HepG2 (cell line): ENCODE measurements at regions not wholly inside any gene's neighbourhood (a gene's known extent, or its start where the extent isn't known, plus 50 kb on each side); places are given as distances from the start of the nearest gene placed in this dataset.

Experiments
- DNMT3B ChIP-seq: conservative IDR thresholded peaks from 2 replicates; pipeline ENCODE4 v1.6.1; 2016; ENCODE audit warnings: missing biosample characterization, control low read depth
- HMGXB4 ChIP-seq, 2 experiments: sonication (generic) in 1 of 2; formaldehyde crosslinking in 1 of 2; IDR thresholded peaks; 2 replicates each; pipeline versions ENCODE4 v1.4.0 to v1.6.1; 2018 to 2020; ENCODE audit warnings: missing genetic modification reagents in 2 of 2, borderline replicate concordance in 1 of 2, low read depth in 1 of 2, mild to moderate bottlenecking in 1 of 2, missing biosample characterization in 1 of 2
- KAT8 ChIP-seq: IDR thresholded peaks from 2 replicates; pipeline ENCODE4 v1.6.1; 2016; ENCODE audit warnings: missing genetic modification reagents, missing compliant biosample characterization
- KLF6 ChIP-seq: IDR thresholded peaks from 2 replicates; pipeline ENCODE4 v1.8.0; 2016; ENCODE audit warnings: missing biosample characterization, missing genetic modification reagents
- LCORL ChIP-seq, 2 experiments: fragments of 450-650 bp in 1 of 2; sonication (generic) in 1 of 2; formaldehyde crosslinking in 1 of 2; IDR thresholded peaks; 2 replicates each; pipeline versions ENCODE4 v1.5.0 to v1.6.1; 2017 to 2020; ENCODE audit warnings: antibody characterized with exemption in 1 of 2, missing genetic modification reagents in 1 of 2
- MIER2 ChIP-seq: IDR thresholded peaks from 2 replicates; pipeline ENCODE4 v1.6.1; 2016; ENCODE audit warnings: missing biosample characterization, missing genetic modification reagents
- ONECUT2 ChIP-seq: sonication (generic); formaldehyde crosslinking; IDR thresholded peaks from 2 replicates; pipeline ENCODE4 v1.4.0; 2020; ENCODE audit warnings: missing genetic modification reagents
- REL ChIP-seq: sonication (generic); formaldehyde crosslinking; conservative IDR thresholded peaks from 2 replicates; pipeline ENCODE4 v1.8.0; 2022; ENCODE audit warnings: mild to moderate bottlenecking, missing genetic modification reagents, moderate library complexity
- SOX6 ChIP-seq, 2 experiments: fragments of 450-650 bp in 1 of 2; sonication (generic) in 1 of 2; formaldehyde crosslinking in 1 of 2; IDR thresholded peaks; 2 replicates each; pipeline versions ENCODE4 v1.4.0 to v1.6.1; 2017 to 2020; ENCODE audit warnings: antibody characterized with exemption in 1 of 2, mild to moderate bottlenecking in 1 of 2, missing genetic modification reagents in 1 of 2
- TAF15 ChIP-seq: fragments of 200-400 bp; formaldehyde crosslinking; IDR thresholded peaks from one replicate; pipeline ENCODE4 v1.6.1; 2018; ENCODE audit warnings: mild to moderate bottlenecking, low read depth, low read length; ENCODE audit not compliant: poor library complexity, severe bottlenecking
- TBX3 ChIP-seq: fragments of 450-650 bp; IDR thresholded peaks from 2 replicates; pipeline ENCODE4 v1.6.1; 2017; ENCODE audit warnings: antibody characterized with exemption, mild to moderate bottlenecking, inconsistent platforms, borderline replicate concordance
- THAP11 ChIP-seq: IDR thresholded peaks from 2 replicates; pipeline ENCODE4 v1.6.1; 2016; ENCODE audit warnings: missing biosample characterization, missing genetic modification reagents
- WIZ ChIP-seq: sonication (generic); formaldehyde crosslinking; IDR thresholded peaks from 2 replicates; pipeline ENCODE4 v1.5.1; 2020; ENCODE audit warnings: mild to moderate bottlenecking, missing genetic modification reagents
- ZBTB26 ChIP-seq: IDR thresholded peaks from 2 replicates; pipeline ENCODE4 v1.6.1; 2016; ENCODE audit warnings: missing compliant biosample characterization, missing genetic modification reagents, borderline replicate concordance
- ZBTB7A ChIP-seq: sonication (generic); formaldehyde crosslinking; IDR thresholded peaks from 2 replicates; pipeline ENCODE4 v1.8.0; 2022; ENCODE audit warnings: mild to moderate bottlenecking, missing genetic modification reagents
- ZNF577 ChIP-seq: sonication (generic); formaldehyde crosslinking; IDR thresholded peaks from 2 replicates; pipeline ENCODE4 v1.4.0; 2020; ENCODE audit warnings: mild to moderate bottlenecking, low read depth, missing genetic modification reagents, borderline replicate concordance
- ZNF614 ChIP-seq: IDR thresholded peaks from 2 replicates; pipeline ENCODE4 v1.6.1; 2018; ENCODE audit warnings: missing biosample characterization, missing genetic modification reagents, inconsistent platforms, borderline replicate concordance
- ZSCAN5A ChIP-seq: sonication (generic); formaldehyde crosslinking; IDR thresholded peaks from 2 replicates; pipeline ENCODE4 v1.8.0; 2022; ENCODE audit warnings: mild to moderate bottlenecking, missing genetic modification reagents, borderline replicate concordance
- TF ChIP-seq, protein P1 (sequence below): sonication (generic); formaldehyde crosslinking; IDR thresholded peaks from 2 replicates; pipeline ENCODE4 v1.4.0; 2020; ENCODE audit warnings: missing genetic modification reagents, mild to moderate bottlenecking, borderline replicate concordance
- TF ChIP-seq, protein P2 (sequence below): IDR thresholded peaks from 2 replicates; pipeline ENCODE4 v1.6.1; 2012; ENCODE audit warnings: inconsistent platforms
- TF ChIP-seq, protein P3 (sequence below): sonication (generic); formaldehyde crosslinking; IDR thresholded peaks from 2 replicates; pipeline ENCODE4 v1.4.0; 2020; ENCODE audit warnings: missing genetic modification reagents

DNA sequence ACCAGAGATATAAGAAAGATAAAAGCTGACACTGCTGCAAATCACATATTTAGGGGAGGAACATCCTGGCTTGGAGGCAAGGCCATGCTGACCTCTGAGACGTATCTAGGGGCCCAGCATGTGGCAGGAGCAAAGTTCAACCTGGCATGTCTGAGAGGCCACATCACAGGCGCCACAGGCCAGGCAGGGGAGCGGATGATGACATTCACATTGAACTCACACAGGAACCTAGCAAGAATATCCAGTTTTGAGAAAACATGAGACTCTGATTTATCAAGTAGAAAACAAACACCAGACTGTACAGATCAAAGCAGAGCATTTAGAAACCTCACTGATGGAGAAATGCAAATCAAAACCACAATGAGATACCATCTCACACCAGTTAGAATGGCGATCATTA, 64.2 kb upstream of the STK32A start (continued):
- peak in 1 of 2 experiments; percentile 36; a peak in 1 of 4 replicates for TF ChIP-seq HMGXB4 (CRISPR knock-in tag; IDR thresholded peaks at IDR 0.05; ENCODE audit: borderline replicate concordance in 1 of 2, low read depth in 1 of 2)
- TF ChIP-seq, protein P1, sequence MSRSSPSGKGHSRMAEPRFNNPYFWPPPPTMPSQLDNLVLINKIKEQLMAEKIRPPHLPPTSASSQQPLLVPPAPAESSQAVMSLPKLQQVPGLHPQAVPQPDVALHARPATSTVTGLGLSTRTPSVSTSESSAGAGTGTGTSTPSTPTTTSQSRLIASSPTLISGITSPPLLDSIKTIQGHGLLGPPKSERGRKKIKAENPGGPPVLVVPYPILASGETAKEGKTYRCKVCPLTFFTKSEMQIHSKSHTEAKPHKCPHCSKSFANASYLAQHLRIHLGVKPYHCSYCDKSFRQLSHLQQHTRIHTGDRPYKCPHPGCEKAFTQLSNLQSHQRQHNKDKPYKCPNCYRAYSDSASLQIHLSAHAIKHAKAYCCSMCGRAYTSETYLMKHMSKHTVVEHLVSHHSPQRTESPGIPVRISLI: peak; percentile 33; the same call in 1 of the 2 replicates
- TF ChIP-seq DNMT3B (CRISPR knock-in tag): no peak
- no peak for TF ChIP-seq LCORL (IDR thresholded peaks at IDR 0.05)
- peak; percentile 79 for TF ChIP-seq LCORL (CRISPR knock-in tag; IDR thresholded peaks at IDR 0.05)
- no peak for TF ChIP-seq KLF6
- TF ChIP-seq, protein P2, sequence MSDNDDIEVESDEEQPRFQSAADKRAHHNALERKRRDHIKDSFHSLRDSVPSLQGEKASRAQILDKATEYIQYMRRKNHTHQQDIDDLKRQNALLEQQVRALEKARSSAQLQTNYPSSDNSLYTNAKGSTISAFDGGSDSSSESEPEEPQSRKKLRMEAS: peak; percentile 85
- TF ChIP-seq MIER2 (CRISPR knock-in tag): no peak
- no peak for TF ChIP-seq TAF15
- TF ChIP-seq ZNF614: peak; percentile 42; the same call in 1 of the 2 replicates
- TF ChIP-seq ZBTB26 (CRISPR knock-in tag): no peak
- TF ChIP-seq SOX6 (IDR thresholded peaks at IDR 0.05): no peak
- TF ChIP-seq SOX6 (CRISPR knock-in tag; IDR thresholded peaks at IDR 0.05): peak; percentile 88
- TF ChIP-seq ZNF577 (CRISPR knock-in tag): no peak
- TF ChIP-seq REL (CRISPR knock-in tag): no peak
- TF ChIP-seq WIZ (CRISPR knock-in tag): no peak
- TF ChIP-seq ONECUT2 (CRISPR knock-in tag): peak; percentile 21; the same call in 1 of the 2 replicates
- TF ChIP-seq, protein P3, sequence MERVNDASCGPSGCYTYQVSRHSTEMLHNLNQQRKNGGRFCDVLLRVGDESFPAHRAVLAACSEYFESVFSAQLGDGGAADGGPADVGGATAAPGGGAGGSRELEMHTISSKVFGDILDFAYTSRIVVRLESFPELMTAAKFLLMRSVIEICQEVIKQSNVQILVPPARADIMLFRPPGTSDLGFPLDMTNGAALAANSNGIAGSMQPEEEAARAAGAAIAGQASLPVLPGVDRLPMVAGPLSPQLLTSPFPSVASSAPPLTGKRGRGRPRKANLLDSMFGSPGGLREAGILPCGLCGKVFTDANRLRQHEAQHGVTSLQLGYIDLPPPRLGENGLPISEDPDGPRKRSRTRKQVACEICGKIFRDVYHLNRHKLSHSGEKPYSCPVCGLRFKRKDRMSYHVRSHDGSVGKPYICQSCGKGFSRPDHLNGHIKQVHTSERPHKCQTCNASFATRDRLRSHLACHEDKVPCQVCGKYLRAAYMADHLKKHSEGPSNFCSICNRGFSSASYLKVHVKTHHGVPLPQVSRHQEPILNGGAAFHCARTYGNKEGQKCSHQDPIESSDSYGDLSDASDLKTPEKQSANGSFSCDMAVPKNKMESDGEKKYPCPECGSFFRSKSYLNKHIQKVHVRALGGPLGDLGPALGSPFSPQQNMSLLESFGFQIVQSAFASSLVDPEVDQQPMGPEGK: peak; percentile 25; the same call in 1 of the 2 replicates
- TF ChIP-seq ZSCAN5A (CRISPR knock-in tag): no peak
- TF ChIP-seq KAT8: peak; percentile 38
- TF ChIP-seq TBX3: peak; percentile 78; the same call in 1 of the 2 replicates
- no peak for TF ChIP-seq ZBTB7A (CRISPR knock-in tag)
- TF ChIP-seq THAP11: peak; percentile 50
